Keratinocyte (primary cell): ENCODE measurements at regions not wholly inside any gene's neighbourhood (a gene's known extent, or its start where the extent isn't known, plus 50 kb on each side); places are given as distances from the start of the nearest gene placed in this dataset.

Source experiments
- DNase-seq: peaks from one replicate; pipeline ENCODE4 v3.0.0-alpha.2; 2011; ENCODE audit warnings: low read depth, missing footprints, low spot score
- FAIRE-seq: peaks from 2 replicates; lab custom pipeline; 2011; peaks lifted over from hg19 to GRCh38; lab: Jason Lieb, UNC
- H2AFZ ChIP-seq: 2 replicates; pipeline ENCODE4 v1.6.0; 2012; ENCODE audit warnings: low read length, control low read depth, inconsistent platforms; ENCODE audit not compliant: control insufficient read depth
- H3K27ac ChIP-seq: 2 replicates; pipeline ENCODE4 v1.5.1; 2011; ENCODE audit warnings: low read length; ENCODE audit not compliant: control insufficient read depth, insufficient read depth
- H3K27me3 ChIP-seq: 3 replicates; pipeline ENCODE4 v1.6.0; 2011; ENCODE audit warnings: low read length; ENCODE audit not compliant: control insufficient read depth, insufficient read depth; ENCODE audit errors: extremely low read depth
- H3K36me3 ChIP-seq, 2 experiments: 2 replicates in 1 of 2; 3 replicates in 1 of 2; pipeline ENCODE4 v1.5.1; 2011; ENCODE audit warnings: low read length in 2 of 2, mild to moderate bottlenecking in 1 of 2; ENCODE audit not compliant: control insufficient read depth in 2 of 2, insufficient read depth in 2 of 2; ENCODE audit errors: extremely low read depth in 1 of 2
- H3K4me1 ChIP-seq: 3 replicates; pipeline ENCODE4 v1.5.1; 2011; ENCODE audit warnings: low read length; ENCODE audit not compliant: control insufficient read depth, insufficient read depth; ENCODE audit errors: extremely low read depth
- H3K4me2 ChIP-seq: 3 replicates; pipeline ENCODE4 v1.6.0; 2011; ENCODE audit warnings: low read depth, low read length; ENCODE audit not compliant: control insufficient read depth, insufficient read depth; ENCODE audit errors: extremely low read depth
- H3K4me3 ChIP-seq, 3 experiments: fragments of 200-600 bp in 1 of 3; sonication (generic) in 1 of 3; 2 replicates in 2 of 3; 3 replicates in 1 of 3; pipeline ENCODE4 v1.5.1; 2011 to 2016; ENCODE audit warnings: low read length in 3 of 3, mild to moderate bottlenecking in 3 of 3, control low read depth in 2 of 3, inconsistent platforms in 1 of 3, low read depth in 1 of 3, mixed read lengths in 1 of 3, mixed run types in 1 of 3, moderate library complexity in 1 of 3; ENCODE audit not compliant: control insufficient read depth in 2 of 3, insufficient read depth in 2 of 3; ENCODE audit errors: extremely low read depth in 1 of 3
- H3K79me2 ChIP-seq: 2 replicates; pipeline ENCODE4 v1.6.0; 2012; ENCODE audit warnings: low read length; ENCODE audit not compliant: control insufficient read depth, insufficient read depth
- H3K9ac ChIP-seq: 3 replicates; pipeline ENCODE4 v1.6.0; 2011; ENCODE audit warnings: low read length; ENCODE audit not compliant: control insufficient read depth, insufficient read depth; ENCODE audit errors: extremely low read depth
- H3K9me1 ChIP-seq: 3 replicates; pipeline ENCODE4 v1.6.0; 2011; ENCODE audit warnings: low read length; ENCODE audit not compliant: control insufficient read depth, insufficient read depth; ENCODE audit errors: extremely low read depth
- H3K9me3 ChIP-seq: 2 replicates; pipeline ENCODE4 v1.5.1; 2012; ENCODE audit warnings: low read depth, low read length; ENCODE audit not compliant: control insufficient read depth
- H4K20me1 ChIP-seq: 3 replicates; pipeline ENCODE4 v1.6.0; 2011; ENCODE audit warnings: low read length; ENCODE audit not compliant: control insufficient read depth, insufficient read depth; ENCODE audit errors: extremely low read depth
- EZH2 ChIP-seq: IDR thresholded peaks from one replicate; pipeline ENCODE4 v1.6.1; 2012; ENCODE audit warnings: inconsistent platforms, mild to moderate bottlenecking, low read length, moderate library complexity
- dilution Hi-C: fragments of 300-500 bp; cut with MboI; formaldehyde crosslinking; loops from one replicate; pipeline ENCODE4 v1.7.0; 2020; ENCODE audit warnings: low sequenced_read_pairs; ENCODE audit not compliant: extremely low pct_ligation_motif_present
- TF ChIP-seq, protein P1 (sequence below), 3 experiments: IDR thresholded peaks in 1 of 3; conservative IDR thresholded peaks in 1 of 3; optimal IDR thresholded peaks in 1 of 3; 2 replicates in 2 of 3; 3 replicates in 1 of 3; pipeline versions ENCODE3 to v1.5.1; 2011; ENCODE audit warnings: low read length in 3 of 3, mild to moderate bottlenecking in 3 of 3, moderate library complexity in 2 of 3, control low read depth in 1 of 3, inconsistent platforms in 1 of 3; ENCODE audit not compliant: insufficient read depth in 2 of 3; ENCODE audit errors: extremely low read depth in 1 of 3

DNA sequence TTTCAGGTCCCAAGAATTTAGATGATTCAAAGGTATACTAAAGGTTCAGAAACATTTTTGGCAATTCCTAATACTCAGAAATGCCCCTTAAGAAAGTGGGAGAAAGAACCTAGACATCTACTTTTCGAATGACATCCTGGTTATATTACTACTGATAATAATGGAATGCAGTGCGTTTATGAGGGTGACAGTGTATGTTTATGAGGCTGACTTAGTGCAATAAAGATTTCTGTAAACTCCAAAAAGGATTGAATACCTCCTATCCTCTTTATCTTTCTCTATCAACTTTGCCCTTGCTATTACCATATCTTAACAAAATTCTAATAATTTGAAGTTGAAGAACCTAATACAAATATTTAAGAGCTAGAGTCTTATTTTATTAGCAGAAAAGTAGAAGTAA is 348.9 kb upstream of the EPHA6 start:
- no peaks in the 10 kb centered on the region for H3K9me3 ChIP-seq
- no peak overlapping the region for H3K4me3 ChIP-seq
- H4K20me1 ChIP-seq: no peaks in the 10 kb centered on the region
- TF ChIP-seq, protein P1, sequence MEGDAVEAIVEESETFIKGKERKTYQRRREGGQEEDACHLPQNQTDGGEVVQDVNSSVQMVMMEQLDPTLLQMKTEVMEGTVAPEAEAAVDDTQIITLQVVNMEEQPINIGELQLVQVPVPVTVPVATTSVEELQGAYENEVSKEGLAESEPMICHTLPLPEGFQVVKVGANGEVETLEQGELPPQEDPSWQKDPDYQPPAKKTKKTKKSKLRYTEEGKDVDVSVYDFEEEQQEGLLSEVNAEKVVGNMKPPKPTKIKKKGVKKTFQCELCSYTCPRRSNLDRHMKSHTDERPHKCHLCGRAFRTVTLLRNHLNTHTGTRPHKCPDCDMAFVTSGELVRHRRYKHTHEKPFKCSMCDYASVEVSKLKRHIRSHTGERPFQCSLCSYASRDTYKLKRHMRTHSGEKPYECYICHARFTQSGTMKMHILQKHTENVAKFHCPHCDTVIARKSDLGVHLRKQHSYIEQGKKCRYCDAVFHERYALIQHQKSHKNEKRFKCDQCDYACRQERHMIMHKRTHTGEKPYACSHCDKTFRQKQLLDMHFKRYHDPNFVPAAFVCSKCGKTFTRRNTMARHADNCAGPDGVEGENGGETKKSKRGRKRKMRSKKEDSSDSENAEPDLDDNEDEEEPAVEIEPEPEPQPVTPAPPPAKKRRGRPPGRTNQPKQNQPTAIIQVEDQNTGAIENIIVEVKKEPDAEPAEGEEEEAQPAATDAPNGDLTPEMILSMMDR (optimal IDR thresholded peaks at IDR 0.05 in 1 of 3, IDR thresholded peaks at IDR 0.05 in 1 of 3, conservative IDR thresholded peaks at IDR 0.05 in 1 of 3; ENCODE audit: extremely low read depth in 1 of 3, insufficient read depth in 2 of 3, low read length in 3 of 3): no peak
- TF ChIP-seq EZH2: no peak
- no peaks in the 10 kb centered on the region for H3K4me1 ChIP-seq
- H3K4me2 ChIP-seq: no peak overlapping the region
- dilution Hi-C loops: no loop called here
- H3K27ac ChIP-seq: no peak overlapping the region
- H3K27me3 ChIP-seq: no peaks in the 10 kb centered on the region
- no peaks in the 10 kb centered on the region for H3K79me2 ChIP-seq
- DNase-seq: no peak
- H3K36me3 ChIP-seq: no peaks in the 10 kb centered on the region
- FAIRE-seq: no peak
- H3K9me1 ChIP-seq: no peaks in the 10 kb centered on the region
- H3K9ac ChIP-seq: no peak overlapping the region
- H2AFZ ChIP-seq: no peak overlapping the region

DNA sequence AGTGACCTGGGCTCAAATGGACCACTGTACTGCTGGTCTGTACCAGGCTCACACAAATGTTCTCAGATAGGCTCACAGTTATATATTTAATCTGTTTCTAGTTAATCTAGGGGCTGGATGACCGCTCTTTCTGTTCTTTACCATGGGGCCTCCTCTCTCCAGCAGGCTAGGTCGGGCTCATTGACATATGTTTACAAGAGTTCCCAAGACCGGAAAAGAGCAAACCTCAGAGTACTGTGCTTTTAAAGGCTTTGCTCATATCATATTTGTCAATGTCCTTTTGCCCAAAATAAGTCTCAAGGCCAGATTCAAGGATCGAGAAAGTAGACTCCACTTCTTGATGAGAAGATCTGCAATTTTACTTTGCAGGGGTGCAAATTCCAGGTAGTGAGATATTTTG is 348.0 kb upstream of the EPHA6 start:
- Histone ChIP-seq H3K4me3 (no peak overlapping the region), H3K27me3 (no peaks in the 10 kb centered on the region), H3K36me3 (no peaks in the 10 kb centered on the region), H3K4me1 (no peaks in the 10 kb centered on the region), H4K20me1 (no peaks in the 10 kb centered on the region), H3K79me2 (no peaks in the 10 kb centered on the region), H3K9ac (no peak overlapping the region), H3K9me1 (no peaks in the 10 kb centered on the region), H3K9me3 (no peaks in the 10 kb centered on the region), H3K4me2 (no peak overlapping the region), H3K27ac (no peak overlapping the region), H2AFZ (no peak overlapping the region)
- dilution Hi-C loops: no loop called here
- no peak for DNase-seq
- TF ChIP-seq, protein P1 (optimal IDR thresholded peaks at IDR 0.05 in 1 of 3, IDR thresholded peaks at IDR 0.05 in 1 of 3, conservative IDR thresholded peaks at IDR 0.05 in 1 of 3; ENCODE audit: extremely low read depth in 1 of 3, insufficient read depth in 2 of 3, low read length in 3 of 3): no peak
- TF ChIP-seq EZH2: no peak
- FAIRE-seq: no peak
